ENCODE measurements at regions not wholly inside any gene's neighbourhood (a gene's known extent, or its start where the extent isn't known, plus 50 kb on each side); places are given as distances from the start of the nearest gene placed in this dataset.

GRCh38 chr13:111965466-111966214 is 101.3 kb upstream of the SOX1 start:
- Histone ChIP-seq H3K4me1 (no peaks in the 10 kb centered on the region), H3K27me3 (no peaks in the 10 kb centered on the region), H3K4me3 (no peak overlapping the region), H3K36me3 (no peaks in the 10 kb centered on the region), H3K9me3 (no peaks in the 10 kb centered on the region), H3K27ac (no peak overlapping the region)
- WGBS, 2 donors (ENCODE audit: low coverage in 1 of 2), result 75 to 92% methylated on average over 2 to 24 of the region's 24 CpGs
- TF ChIP-seq, protein P1, sequence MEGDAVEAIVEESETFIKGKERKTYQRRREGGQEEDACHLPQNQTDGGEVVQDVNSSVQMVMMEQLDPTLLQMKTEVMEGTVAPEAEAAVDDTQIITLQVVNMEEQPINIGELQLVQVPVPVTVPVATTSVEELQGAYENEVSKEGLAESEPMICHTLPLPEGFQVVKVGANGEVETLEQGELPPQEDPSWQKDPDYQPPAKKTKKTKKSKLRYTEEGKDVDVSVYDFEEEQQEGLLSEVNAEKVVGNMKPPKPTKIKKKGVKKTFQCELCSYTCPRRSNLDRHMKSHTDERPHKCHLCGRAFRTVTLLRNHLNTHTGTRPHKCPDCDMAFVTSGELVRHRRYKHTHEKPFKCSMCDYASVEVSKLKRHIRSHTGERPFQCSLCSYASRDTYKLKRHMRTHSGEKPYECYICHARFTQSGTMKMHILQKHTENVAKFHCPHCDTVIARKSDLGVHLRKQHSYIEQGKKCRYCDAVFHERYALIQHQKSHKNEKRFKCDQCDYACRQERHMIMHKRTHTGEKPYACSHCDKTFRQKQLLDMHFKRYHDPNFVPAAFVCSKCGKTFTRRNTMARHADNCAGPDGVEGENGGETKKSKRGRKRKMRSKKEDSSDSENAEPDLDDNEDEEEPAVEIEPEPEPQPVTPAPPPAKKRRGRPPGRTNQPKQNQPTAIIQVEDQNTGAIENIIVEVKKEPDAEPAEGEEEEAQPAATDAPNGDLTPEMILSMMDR (IDR thresholded peaks at IDR 0.05), result no peak
- no peak for TF ChIP-seq POLR2A (IDR thresholded peaks at IDR 0.05)
- TF ChIP-seq POLR2AphosphoS5 (IDR thresholded peaks at IDR 0.05), result no peak
- TF ChIP-seq EP300 (IDR thresholded peaks at IDR 0.05; ENCODE audit: low read depth), result no peak
- intact Hi-C loops (cut with DNase I; ENCODE audit: low total_unique reads) (no loop called here), in situ Hi-C loops (cut with MboI; ENCODE audit: low pct_ligation_motif_present in 1 of 4, low pct_unique_long_range_greater_than_20kb in 1 of 4, low sequenced_read_pairs in 3 of 4) (no loop called here)
- no peak for DNase-seq

GRCh38 chr13:111966933-111967332 is 100.0 kb upstream of the SOX1 start:
- 73 to 100% methylated on average over 1 to 7 of the region's 7 CpGs for WGBS, 2 donors (ENCODE audit: low coverage in 1 of 2)
- no peak for DNase-seq

GRCh38 chr13:111967572-111968201 is 99.3 kb upstream of the SOX1 start:
- no peaks in the 10 kb centered on the region for H3K36me3 ChIP-seq
- H3K27ac ChIP-seq, result no peak overlapping the region
- no peaks in the 10 kb centered on the region for H3K9me3 ChIP-seq
- WGBS, 2 donors (ENCODE audit: low coverage in 1 of 2), result 68 to 70% methylated on average over 8 of the region's 8 CpGs
- DNase-seq, result no peak
- intact Hi-C loops (cut with DNase I; ENCODE audit: low total_unique reads) (no loop called here), in situ Hi-C loops (cut with MboI; ENCODE audit: low pct_ligation_motif_present in 1 of 4, low pct_unique_long_range_greater_than_20kb in 1 of 4, low sequenced_read_pairs in 3 of 4) (no loop called here)
- no peak overlapping the region for H3K4me3 ChIP-seq
- no peak for TF ChIP-seq EP300 (IDR thresholded peaks at IDR 0.05; ENCODE audit: low read depth)
- TF ChIP-seq POLR2AphosphoS5 (IDR thresholded peaks at IDR 0.05), result no peak
- TF ChIP-seq, protein P1 (IDR thresholded peaks at IDR 0.05), result no peak
- no peak for TF ChIP-seq POLR2A (IDR thresholded peaks at IDR 0.05)
- no peaks in the 10 kb centered on the region for H3K4me1 ChIP-seq
- peaks cover 4% of the 10 kb centered on the region for H3K27me3 ChIP-seq

More at GRCh38 chr13:111966933-111967332, 100.0 kb upstream of the SOX1 start:
- no peaks in the 10 kb centered on the region for H3K4me1 ChIP-seq
- H3K9me3 ChIP-seq, result no peaks in the 10 kb centered on the region
- TF ChIP-seq EP300 (IDR thresholded peaks at IDR 0.05; ENCODE audit: low read depth) (no peak), POLR2AphosphoS5 (IDR thresholded peaks at IDR 0.05) (no peak), POLR2A (IDR thresholded peaks at IDR 0.05) (no peak)
- TF ChIP-seq, protein P1 (IDR thresholded peaks at IDR 0.05), result no peak
- in situ Hi-C loops (cut with MboI; ENCODE audit: low pct_ligation_motif_present in 1 of 4, low pct_unique_long_range_greater_than_20kb in 1 of 4, low sequenced_read_pairs in 3 of 4) (no loop called here), intact Hi-C loops (cut with DNase I; ENCODE audit: low total_unique reads) (no loop called here)
- no peaks in the 10 kb centered on the region for H3K36me3 ChIP-seq
- no peak overlapping the region for H3K4me3 ChIP-seq
- no peak overlapping the region for H3K27ac ChIP-seq
- peaks cover 4% of the 10 kb centered on the region for H3K27me3 ChIP-seq

DNA sequence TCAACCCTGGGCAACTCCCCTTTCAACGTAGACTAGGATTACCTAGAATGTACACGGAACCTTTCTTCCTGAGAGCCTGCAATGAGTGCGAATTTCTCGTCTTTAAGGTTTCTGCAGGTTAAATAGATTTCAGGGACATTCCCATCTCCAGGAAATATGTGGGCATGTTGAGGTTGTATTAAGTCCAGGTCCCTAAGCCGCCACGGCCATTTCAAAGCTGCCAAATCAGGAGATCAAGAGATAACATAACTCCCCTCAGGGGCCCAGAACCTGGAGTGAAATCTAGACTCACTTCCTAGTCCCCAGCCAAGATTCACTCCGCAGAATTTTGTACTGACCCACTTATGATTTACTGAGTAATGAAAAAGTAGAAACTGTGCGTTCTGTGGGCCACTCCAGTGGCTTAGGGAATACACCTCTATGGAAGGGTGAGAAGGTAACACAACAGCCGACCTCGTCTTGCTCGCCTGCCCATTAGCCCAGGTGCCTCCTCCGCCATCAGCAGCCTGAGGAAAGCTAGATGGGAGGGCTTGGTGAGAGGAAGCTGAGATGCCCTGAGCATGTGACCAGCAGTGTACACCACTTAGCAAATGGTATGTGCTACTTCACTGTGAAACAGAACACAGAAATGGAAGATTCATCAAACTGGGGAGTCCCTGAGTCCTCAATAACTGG is 98.5 kb upstream of the SOX1 start:
- in situ Hi-C loops (cut with MboI; ENCODE audit: low pct_ligation_motif_present in 1 of 4, low pct_unique_long_range_greater_than_20kb in 1 of 4, low sequenced_read_pairs in 3 of 4), result no loop called here
- Histone ChIP-seq H3K27me3 (peaks cover 4% of the 10 kb centered on the region), H3K4me3 (no peak overlapping the region), H3K4me1 (no peaks in the 10 kb centered on the region), H3K9me3 (no peaks in the 10 kb centered on the region), H3K36me3 (no peaks in the 10 kb centered on the region), H3K27ac (no peak overlapping the region)
- intact Hi-C loops (cut with DNase I; ENCODE audit: low total_unique reads), result no loop called here
- TF ChIP-seq, protein P1 (IDR thresholded peaks at IDR 0.05), result no peak
- no peak for TF ChIP-seq POLR2A (IDR thresholded peaks at IDR 0.05)
- no peak for TF ChIP-seq POLR2AphosphoS5 (IDR thresholded peaks at IDR 0.05)
- TF ChIP-seq EP300 (IDR thresholded peaks at IDR 0.05; ENCODE audit: low read depth), result no peak
- no peak for DNase-seq
- WGBS, 2 donors (ENCODE audit: low coverage in 1 of 2), result 80 to 85% methylated on average over 6 to 12 of the region's 12 CpGs
